ENCODE measurements at regions not wholly inside any gene's neighbourhood (a gene's known extent, or its start where the extent isn't known, plus 50 kb on each side); places are given as distances from the start of the nearest gene placed in this dataset.

DNA sequence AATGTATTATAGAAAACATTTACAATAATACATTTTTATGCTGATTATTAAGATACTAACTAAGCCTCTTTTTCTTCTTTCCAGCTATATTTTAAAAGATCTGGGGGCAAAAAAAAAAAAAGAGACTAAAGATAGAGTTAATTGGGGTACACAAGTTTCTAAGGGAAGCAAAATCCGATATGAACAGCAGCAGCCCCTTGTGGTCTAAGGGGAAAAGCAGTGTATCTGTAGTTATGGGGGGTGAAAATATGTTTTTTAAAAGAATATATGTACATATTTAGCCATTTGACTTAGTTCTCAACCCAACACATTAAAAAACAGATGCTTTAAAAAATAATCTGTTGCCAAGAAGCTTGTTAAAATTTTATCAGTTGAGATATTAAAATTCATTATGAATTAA is 134.3 kb upstream of the POU5F2 start:
- no peak for DNase-seq

DNA sequence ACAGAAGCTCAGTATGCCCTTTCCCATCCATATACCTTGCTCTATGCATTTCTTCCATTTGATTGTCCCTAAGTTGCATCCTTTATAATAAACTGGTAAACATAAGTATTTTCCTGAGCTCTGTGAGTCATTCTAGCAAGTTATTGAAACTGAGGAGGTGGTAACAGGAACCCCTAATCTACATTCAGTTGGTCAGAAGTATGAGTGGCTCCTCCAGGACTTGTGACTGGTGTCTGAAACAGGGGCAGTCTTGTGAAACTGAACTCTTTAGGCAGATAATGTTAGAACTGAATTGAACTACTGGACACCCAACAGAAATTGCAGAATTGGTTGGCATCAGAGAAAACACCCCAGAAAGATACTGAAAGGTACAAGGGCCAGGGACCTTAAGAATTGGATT is 133.1 kb upstream of the POU5F2 start:
- no peak for DNase-seq

DNA sequence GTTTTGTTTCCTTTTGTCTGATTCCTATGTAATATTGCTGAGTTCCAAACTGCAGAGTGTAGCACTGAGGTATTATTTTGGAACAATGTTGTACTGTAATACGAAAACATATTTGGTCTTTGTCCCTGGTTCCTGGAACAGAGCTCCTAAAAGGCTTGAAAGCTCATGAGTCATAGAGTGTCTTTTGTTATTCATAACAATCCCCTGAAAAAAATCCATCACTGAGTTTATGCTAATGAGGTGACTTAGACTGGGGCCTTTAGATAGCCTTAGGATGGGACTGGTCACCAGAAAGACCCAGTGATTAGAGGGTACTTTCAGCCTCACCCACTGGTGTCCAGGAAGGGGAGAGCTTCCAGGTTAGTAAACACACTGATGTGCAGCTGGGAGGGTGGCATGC is 132.7 kb upstream of the POU5F2 start:
- no peak for DNase-seq

DNA sequence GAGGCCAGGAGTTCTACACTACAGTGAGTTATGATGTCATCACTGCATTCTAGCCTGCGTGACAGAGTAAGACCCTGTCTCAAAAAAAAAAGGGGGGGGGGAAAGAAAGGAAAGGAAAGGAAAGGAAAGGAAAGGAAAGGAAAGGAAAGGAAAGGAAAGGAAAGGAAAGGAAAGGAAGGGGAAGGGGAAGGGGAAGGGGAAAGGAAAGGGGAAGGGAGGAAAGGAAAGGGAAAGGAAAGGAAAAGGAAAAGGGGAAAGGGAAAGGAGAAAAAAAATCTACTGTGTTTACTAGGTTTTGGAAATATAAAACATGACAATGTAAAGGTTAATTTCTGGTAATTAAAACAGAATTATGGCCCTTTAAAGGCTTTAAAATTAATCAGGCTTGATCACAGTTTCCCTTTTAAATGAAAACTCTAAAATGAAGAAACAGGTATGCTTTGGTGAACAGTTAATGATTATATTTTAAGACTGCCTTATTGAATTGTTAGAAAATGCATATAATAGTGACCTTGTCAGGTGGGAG is 131.9 kb upstream of the POU5F2 start:
- DNase-seq: no peak

DNA sequence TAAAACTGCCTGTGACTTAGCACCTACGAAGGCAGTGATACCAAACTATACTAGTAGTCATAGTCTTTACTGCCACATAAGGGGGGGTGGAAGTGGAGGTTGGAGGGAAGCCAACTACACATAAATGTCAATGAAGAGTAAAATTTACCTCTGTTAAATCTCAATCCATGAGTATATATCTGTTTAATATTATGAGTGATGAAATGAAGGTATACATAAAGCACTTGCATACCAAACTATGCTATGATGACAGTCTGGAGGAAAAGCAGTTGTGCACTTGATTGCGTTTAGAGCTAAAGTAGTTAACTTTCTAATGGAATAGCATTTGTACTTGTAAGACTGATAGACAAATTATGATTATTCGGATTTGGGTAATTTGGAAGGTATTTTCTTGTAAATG is 129.2 kb upstream of the POU5F2 start:
- DNase-seq: no peak

DNA sequence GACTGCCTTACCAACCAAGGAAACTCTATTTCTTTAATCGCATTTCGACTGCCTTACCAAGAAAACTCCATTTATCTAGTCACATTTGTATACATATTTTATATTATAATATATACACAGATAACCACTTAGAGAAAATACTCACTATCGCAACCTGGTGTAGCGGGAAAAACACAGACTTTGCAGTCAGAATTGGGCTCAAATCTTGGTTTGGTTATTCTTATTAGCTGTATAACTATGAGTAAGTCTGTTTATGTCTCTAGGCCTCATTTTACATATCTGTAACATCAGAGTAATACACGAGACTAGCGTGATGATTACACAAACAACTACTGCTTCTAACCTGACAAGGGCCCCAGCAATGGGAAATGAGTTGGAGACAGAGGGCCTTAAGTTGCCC is 127.5 kb upstream of the POU5F2 start:
- no peak for DNase-seq

DNA sequence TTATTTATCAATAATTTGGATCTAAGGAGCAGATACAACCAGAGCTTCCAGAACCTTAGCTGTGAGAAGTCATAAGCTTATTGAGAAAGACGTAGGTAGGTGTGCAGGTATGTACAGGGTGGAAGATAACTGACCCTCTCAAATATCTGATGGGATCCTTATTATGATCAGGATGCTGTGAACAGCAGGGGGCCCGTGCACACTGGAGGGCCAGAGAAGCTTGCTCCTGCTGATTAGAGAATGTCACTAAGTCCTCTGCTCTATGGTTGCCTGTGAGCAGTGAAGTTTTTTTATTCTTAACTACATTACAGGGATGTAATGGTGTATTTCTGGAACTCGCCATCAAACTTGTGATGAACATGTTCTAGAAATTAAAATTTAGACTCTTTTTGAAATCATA is 108.9 kb upstream of the POU5F2 start:
- peak; percentile 17 for DNase-seq

DNA sequence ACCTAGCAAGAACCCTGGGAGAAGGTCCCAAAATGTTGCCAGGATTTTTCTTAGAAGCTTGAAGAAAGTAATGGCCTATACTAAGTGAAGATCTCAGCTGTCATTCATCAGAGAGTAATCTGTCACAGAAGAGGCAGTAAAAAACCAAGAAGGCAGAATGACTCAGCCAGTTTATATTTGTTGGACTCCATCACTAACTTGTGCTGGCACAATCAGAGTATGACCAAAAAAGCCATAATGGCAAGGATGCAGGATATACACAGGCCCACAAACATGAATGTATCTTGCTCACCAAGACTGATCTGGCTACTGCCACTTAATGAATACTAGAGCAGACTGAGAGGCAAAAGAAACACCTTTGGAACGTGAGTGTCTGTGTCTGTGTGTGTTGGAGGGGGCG is 104.0 kb upstream of the POU5F2 start:
- no peak for DNase-seq

DNA sequence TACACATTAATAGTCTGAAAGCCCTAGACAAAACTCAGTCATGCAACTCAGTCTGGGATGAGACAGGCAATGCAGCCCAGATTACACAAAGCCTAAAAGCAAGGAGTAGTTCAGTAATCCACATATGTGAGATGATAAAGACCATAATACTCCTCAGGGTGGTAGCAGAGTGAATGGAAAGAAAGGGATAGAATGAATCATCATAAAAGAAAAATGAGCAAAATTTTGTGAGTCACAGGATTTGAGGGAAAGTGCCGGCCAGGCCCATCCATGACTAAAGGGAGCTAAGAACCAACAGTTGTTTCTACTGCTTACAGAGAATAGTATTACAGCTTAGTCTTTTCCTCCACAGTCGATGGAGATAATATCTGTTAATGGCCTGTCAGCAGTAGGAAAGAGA is 90.0 kb upstream of the POU5F2 start:
- no peak for DNase-seq

DNA sequence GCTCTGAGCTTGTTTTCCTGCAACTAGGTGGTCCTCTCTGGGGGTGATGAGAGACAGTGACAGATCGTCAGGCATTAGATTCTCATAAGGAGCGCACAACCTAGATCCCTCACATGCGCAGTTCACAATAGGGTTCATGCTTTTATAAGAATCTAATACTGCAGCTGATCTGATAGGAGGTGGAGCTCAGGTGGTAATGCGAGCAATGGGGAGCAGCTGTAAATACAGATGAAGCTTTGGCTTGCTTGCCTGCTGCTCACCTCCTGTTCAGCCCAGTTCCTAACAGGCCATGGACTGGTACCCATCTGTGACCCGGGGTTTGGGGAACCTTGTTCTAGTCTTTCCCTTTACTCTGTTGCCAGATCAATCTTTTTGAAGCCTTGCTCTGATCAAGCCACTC is 89.5 kb upstream of the POU5F2 start:
- no peak for DNase-seq

DNA sequence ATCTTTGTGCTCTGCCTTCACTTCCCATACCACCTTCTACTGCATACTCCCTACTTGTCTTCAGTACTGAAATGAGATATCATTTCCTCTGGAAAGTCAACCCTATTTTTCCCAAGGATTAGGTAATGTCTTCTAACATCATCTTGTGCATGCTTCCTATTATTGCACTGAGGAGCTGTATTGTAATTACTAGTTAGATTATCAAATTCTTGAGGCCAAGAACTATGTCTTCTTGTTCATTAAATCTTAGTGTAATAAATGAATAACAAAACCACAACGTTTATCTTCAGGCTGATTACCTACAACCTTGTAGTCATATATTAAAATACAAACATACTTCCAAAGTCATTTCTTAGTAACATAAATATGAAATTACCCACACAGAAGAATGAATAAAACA is 87.9 kb upstream of the POU5F2 start:
- DNase-seq: no peak

DNA sequence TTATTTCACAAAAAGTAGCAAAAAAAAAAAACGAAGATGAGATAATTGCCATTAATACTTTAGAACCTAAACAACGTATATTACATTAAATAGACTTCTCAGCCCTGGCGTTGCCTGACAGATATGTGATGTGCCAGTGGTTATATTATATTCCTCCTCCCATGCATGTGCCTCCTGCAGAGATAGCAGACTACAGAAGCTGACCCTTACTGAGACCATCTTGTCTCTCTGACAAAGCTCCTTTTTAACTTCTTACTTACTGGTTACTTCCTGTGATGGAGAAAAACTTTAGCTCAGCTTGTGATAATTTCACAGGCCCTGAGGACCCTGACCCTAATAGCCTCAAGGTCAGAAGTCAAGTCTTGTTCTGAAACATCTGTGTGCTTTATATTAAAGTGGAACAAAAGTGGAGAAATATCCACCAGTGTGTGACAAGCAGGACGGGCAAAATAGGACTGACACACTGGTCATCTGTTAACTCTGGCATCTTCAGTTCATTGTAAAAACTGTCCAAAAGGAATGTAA is 80.6 kb upstream of the POU5F2 start:
- peak; percentile 56 for DNase-seq

DNA sequence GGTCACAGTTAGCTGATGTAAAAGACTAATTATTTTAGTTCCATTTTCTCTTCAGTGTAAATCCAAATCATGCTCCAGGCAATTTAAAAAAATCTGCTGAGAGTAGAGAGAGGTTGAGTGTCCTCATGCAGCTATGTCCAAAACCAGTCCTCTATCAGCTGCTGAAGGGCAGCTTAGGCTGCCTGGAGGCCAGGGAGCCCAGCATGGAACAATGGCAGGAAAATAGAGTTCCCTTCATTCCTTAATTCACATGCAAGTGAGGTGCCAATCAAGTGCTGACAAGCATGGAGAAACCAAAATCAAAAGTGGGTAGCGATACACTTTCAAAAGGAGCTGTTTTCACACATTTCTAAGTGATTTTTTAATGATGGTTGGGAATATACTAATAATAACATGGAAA is 78.3 kb upstream of the POU5F2 start:
- DNase-seq: no peak

DNA sequence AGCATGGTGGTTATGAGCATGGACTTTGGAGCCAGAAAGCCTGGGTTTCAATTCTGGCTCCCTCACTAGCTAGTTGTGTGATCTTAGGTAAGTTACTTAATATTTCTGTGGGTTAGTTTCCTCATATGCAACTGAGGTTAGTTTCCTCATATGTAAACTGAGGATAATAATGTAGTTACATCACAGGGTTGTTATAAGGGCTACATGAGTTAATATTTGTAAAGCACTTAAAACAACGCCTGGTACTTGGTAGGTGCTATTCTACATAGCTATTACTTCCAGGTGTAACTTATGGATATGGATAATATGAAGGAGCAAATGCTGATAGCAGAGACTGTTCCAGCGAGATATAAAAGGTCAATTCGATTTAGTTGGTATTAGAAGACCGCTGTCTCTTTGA is 69.4 kb upstream of the POU5F2 start:
- no peak for DNase-seq

DNA sequence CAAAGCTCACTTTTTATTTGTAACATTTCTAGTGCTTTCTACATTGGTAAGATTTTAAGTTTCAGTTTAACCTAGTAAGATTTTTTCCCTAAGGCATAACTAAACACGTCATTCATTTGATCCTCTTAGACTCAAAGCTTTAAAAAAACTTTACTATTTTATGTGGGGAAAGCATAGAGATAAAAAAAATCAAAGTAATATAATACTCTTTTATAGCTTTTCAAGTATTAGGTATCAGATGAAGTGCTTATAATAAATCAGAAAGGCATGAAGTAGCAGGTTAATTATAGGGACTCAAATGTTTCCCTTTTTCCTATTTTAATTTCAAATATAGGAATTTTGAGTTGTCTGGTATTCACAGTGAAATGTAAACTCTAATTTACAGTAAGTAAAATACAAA is 68.0 kb upstream of the POU5F2 start:
- DNase-seq: no peak

DNA sequence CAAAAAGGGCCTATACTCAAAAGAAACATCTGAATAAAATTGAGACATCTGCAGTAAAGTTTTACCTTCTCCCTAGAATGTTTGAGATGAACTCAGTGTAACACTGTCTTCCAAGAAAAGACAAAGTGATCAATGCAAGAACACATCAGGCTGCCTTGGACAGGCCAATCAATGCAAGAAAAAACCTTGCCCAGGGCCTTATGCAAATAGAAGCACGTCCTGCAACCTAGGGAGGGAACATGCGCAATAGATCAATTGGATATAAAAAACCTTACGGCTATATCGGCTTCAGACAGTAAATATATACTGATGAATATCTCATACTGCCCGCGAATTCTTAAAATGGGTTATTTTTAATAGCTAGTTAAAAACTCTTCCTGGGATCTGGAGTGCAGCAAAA is 66.4 kb upstream of the POU5F2 start:
- DNase-seq: no peak

DNA sequence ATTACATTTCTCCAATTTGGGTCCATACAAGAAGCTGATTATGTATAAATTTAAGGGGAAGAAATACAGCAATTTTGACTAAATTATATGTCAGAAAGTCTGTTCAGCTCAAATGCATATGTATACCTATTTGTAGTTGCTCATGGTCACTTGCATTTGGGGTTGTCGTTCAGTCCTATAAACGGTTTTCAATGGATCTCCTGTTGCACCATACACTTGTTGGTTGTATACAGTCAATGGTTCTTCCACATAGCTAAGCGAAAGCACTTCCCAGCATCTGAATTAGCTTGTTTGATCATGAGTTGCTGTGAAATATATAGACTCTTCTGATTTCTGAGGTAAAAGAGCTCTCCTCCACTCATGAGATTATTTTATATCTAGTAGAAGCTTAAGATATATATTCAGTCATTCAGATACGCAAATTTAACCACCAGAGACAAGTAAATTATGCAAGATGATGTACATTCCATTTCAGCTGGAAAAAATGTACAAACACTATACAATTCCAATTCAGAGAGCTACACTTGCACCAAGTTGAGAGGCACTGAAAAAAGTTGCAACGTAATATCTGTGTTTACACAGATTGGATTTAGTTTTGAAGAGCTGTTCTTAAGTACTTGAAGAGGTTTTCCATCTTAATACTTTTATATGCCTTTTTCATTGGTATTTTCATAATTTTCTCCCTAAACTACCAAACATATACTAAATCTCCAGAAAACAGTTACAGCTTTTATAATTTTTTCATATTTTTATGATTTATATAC is 64.4 kb upstream of the POU5F2 start:
- no peak for DNase-seq

DNA sequence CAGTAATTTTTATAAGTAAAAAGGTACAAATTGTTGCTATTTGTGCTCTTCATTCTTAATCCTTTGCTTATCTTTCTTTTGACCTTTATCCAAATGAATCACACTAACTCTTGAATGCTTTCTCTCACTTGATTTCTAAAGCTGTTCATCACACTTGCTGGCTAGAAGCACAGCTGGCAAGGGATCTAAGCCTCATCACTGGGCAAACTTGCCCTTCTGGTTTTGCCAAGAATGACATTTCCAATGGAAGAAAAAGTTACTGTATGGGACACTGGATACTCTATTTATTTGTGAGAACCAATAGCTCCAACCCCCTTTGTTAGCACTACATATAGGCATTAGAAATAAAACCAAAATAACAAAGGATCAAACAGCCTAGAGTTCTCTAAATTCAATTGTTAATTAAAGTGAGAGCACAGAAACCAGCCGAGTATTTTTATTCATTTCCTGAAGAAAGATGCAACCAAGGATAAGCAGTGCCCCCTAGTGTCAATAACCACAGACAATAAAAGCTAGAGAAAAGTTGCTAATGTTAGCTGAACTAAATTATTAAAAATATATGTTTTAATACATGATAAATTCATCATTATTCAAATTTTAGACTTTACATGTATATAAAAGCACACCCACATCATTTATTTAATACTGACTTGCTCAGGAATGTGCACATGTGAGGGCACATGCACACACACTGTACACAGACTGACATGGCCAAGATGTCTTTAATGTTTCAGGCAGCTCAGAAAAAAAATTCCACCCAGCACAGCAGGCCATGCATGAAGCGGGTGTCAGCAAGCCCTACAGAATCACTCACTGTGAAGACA is 59.8 kb upstream of the POU5F2 start:
- peak; percentile 92 for DNase-seq

DNA sequence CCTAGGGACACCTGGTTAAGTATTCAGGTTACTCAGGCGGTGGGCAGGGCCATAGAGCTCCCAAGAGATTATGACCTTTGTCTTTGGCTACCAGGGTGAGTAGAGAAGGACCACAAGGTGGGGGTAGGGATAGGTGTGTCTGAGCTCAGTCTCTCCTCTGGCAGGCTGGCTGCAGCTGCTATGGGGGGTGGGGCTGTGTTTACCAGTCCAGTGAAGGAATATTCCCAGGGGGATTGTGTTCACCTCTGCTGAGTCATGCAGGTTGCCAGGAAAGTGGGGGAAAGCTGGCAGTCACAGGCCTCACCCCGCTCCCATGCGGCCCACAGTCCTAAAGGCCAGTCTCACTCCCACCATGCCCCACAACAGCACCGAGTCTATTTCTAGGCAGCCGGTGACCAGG is 53.6 kb upstream of the POU5F2 start:
- DNase-seq: no peak

DNA sequence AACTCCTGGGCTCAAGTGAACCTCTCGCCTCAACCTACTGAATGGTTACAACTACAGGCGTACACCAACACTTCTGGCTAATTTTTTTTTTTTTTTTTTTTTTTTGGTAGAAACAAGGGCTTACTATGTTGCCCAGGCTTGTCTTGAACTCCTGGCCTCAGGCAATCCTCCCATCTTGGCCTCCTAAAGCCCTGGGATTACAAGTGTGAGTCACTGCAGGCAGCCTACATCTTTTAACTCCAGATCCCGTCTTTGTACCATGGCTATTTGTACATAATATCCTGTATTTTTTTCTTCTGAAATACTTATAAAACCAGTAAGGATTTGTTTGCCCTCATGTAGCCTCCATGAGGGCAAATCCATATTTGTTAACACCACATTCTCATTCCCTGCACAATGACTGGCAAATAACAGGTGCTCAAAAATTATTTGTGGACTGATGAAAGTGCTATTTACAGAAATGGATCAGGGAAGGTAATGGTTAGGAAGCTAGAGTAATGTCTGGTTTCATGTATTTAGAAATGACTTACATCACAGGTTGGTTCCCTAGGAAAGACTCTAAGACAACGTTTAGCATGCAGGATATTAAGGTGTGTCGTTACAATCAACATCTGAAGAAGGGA is 51.9 kb upstream of the POU5F2 start:
- DNase-seq: no peak

DNA sequence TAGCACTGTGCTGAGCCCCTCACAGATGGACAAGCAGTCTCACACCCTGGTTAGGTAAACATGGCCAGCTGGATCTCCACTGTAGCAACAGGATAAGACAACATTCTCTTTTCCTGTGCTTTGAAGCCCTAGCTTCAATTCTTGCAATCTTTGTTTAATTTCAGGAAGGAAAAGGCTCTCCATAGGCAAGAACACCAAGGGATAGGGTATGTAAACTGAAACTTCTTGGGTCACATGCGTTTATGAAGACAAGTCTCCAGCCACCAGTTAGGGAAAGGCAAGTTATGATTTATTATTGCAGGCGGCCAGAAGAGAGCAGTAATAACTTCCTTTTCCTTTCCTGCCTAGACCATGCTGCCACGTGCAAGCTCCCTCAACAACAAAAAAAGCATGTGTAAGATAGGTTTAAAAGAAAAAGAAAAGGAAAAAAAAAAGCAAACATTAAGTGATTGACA is 50.1 kb upstream of the POU5F2 start:
- DNase-seq: no peak
